ENCODE measurements at regions not wholly inside any gene's neighbourhood (a gene's known extent, or its start where the extent isn't known, plus 50 kb on each side); places are given as distances from the start of the nearest gene placed in this dataset.

GRCh38 chr12:92601176-92601575 lies 101.6 kb upstream of the PLEKHG7 start:
- no peak overlapping the region for H3K14ac ChIP-seq (ENCODE audit: low read length in 2 of 2)
- H3K27me3 ChIP-seq (ENCODE audit: control insufficient read depth in 1 of 2, insufficient read depth in 1 of 2, low read length in 2 of 2), result no peaks in the 10 kb centered on the region
- no peak overlapping the region for H4K8ac ChIP-seq (ENCODE audit: low read length)
- no peak overlapping the region for H2AK5ac ChIP-seq (ENCODE audit: low read length, severe bottlenecking)
- H3K23ac ChIP-seq (ENCODE audit: low read length in 2 of 2), result no peak overlapping the region
- H3K18ac ChIP-seq (ENCODE audit: low read depth in 1 of 2, low read length in 2 of 2), result no peak overlapping the region
- H3K36me3 ChIP-seq (ENCODE audit: control insufficient read depth in 1 of 2, insufficient read depth in 2 of 2, low read depth in 1 of 2, low read length in 2 of 2), result no peaks in the 10 kb centered on the region
- no peak overlapping the region for H3K9ac ChIP-seq (ENCODE audit: low read length)
- H3K4me2 ChIP-seq (ENCODE audit: low read length, poor library complexity, severe bottlenecking), result no peak overlapping the region
- no peak overlapping the region for H3K4me3 ChIP-seq (ENCODE audit: insufficient read depth in 1 of 2, low read depth in 1 of 2, low read length in 2 of 2)
- no peaks in the 10 kb centered on the region for H3K79me1 ChIP-seq (replicated peaks; ENCODE audit: low read length, poor library complexity, severe bottlenecking)
- no peak for DNase-seq
- no peak overlapping the region for H2AFZ ChIP-seq (ENCODE audit: low read depth, low read length)
- H3K27ac ChIP-seq (ENCODE audit: low read length, poor library complexity, severe bottlenecking), result no peak overlapping the region
- no peaks in the 10 kb centered on the region for H3K9me3 ChIP-seq (ENCODE audit: control insufficient read depth, low read length)
- peaks cover 4% of the 10 kb centered on the region for H3K4me1 ChIP-seq (ENCODE audit: control insufficient read depth, insufficient read depth, low read depth, low read length)
- H2BK15ac ChIP-seq (ENCODE audit: low read depth, poor library complexity, severe bottlenecking), result no peak overlapping the region
- H2BK120ac ChIP-seq (ENCODE audit: low read depth, low read length), result no peak overlapping the region
- no peak overlapping the region for H2BK12ac ChIP-seq (ENCODE audit: low read length in 2 of 2)
- no peak overlapping the region for H4K91ac ChIP-seq (ENCODE audit: low read length)
- no peak overlapping the region for H2BK5ac ChIP-seq (ENCODE audit: low read depth, low read length, poor library complexity, severe bottlenecking)
- no peak overlapping the region for H3K4ac ChIP-seq (ENCODE audit: low read depth in 1 of 2, low read length in 2 of 2)

GRCh38 chr12:92600052-92600451 lies 102.7 kb upstream of the PLEKHG7 start:
- Histone ChIP-seq H3K14ac (ENCODE audit: low read length in 2 of 2) (no peak overlapping the region), H3K4me3 (ENCODE audit: insufficient read depth in 1 of 2, low read depth in 1 of 2, low read length in 2 of 2) (no peak overlapping the region), H3K9me3 (ENCODE audit: control insufficient read depth, low read length) (no peaks in the 10 kb centered on the region), H3K9ac (ENCODE audit: low read length) (no peak overlapping the region), H2BK12ac (ENCODE audit: low read length in 2 of 2) (no peak overlapping the region), H2BK120ac (ENCODE audit: low read depth, low read length) (no peak overlapping the region), H3K4ac (ENCODE audit: low read depth in 1 of 2, low read length in 2 of 2) (no peak overlapping the region), H3K79me1 (replicated peaks; ENCODE audit: low read length, poor library complexity, severe bottlenecking) (no peaks in the 10 kb centered on the region), H2BK15ac (ENCODE audit: low read depth, poor library complexity, severe bottlenecking) (no peak overlapping the region), H3K36me3 (ENCODE audit: control insufficient read depth in 1 of 2, insufficient read depth in 2 of 2, low read depth in 1 of 2, low read length in 2 of 2) (no peaks in the 10 kb centered on the region), H3K4me2 (ENCODE audit: low read length, poor library complexity, severe bottlenecking) (no peak overlapping the region), H3K27me3 (ENCODE audit: control insufficient read depth in 1 of 2, insufficient read depth in 1 of 2, low read length in 2 of 2) (no peaks in the 10 kb centered on the region), H2AFZ (ENCODE audit: low read depth, low read length) (no peak overlapping the region), H2BK5ac (ENCODE audit: low read depth, low read length, poor library complexity, severe bottlenecking) (no peak overlapping the region), H3K4me1 (ENCODE audit: control insufficient read depth, insufficient read depth, low read depth, low read length) (peaks cover 5% of the 10 kb centered on the region), H3K27ac (ENCODE audit: low read length, poor library complexity, severe bottlenecking) (no peak overlapping the region), H2AK5ac (ENCODE audit: low read length, severe bottlenecking) (no peak overlapping the region), H4K8ac (ENCODE audit: low read length) (peak overlapping the region; percentile 13), H3K18ac (ENCODE audit: low read depth in 1 of 2, low read length in 2 of 2) (no peak overlapping the region), H4K91ac (ENCODE audit: low read length) (no peak overlapping the region), H3K23ac (ENCODE audit: low read length in 2 of 2) (no peak overlapping the region)
- 91% methylated on average over 1 of the region's 1 CpG for WGBS
- no peak for DNase-seq

DNA sequence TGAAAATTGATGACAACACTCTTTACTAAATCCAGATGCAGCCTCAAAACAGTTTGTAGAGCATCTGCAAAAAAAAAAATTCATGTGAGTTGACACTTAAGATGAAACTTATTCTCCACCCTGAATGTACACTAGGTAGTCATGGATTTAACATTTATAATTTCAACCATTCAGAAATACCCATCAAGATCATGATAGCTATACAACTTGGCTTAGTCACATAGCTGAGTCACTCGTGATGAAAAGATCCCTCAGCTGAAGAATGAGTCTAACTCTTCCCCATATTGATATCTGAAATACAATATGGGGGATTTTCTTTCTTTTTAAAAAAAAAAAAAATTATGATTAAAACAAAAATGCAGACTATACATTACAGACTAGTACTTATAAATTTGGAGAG lies 104.8 kb upstream of the PLEKHG7 start:
- no CpG with 5 or more reads among the region's 1 CpG for WGBS
- no peak overlapping the region for H3K4me3 ChIP-seq (ENCODE audit: insufficient read depth in 1 of 2, low read depth in 1 of 2, low read length in 2 of 2)

GRCh38 chr12:92597118-92597517 lies 105.7 kb upstream of the PLEKHG7 start:
- Histone ChIP-seq H3K4me3 (ENCODE audit: insufficient read depth in 1 of 2, low read depth in 1 of 2, low read length in 2 of 2) (no peak overlapping the region), H3K23ac (ENCODE audit: low read length in 2 of 2) (no peak overlapping the region), H3K4ac (ENCODE audit: low read depth in 1 of 2, low read length in 2 of 2) (no peak overlapping the region), H3K4me1 (ENCODE audit: control insufficient read depth, insufficient read depth, low read depth, low read length) (peaks cover 6% of the 10 kb centered on the region), H2AK5ac (ENCODE audit: low read length, severe bottlenecking) (no peak overlapping the region), H3K27me3 (ENCODE audit: control insufficient read depth in 1 of 2, insufficient read depth in 1 of 2, low read length in 2 of 2) (no peaks in the 10 kb centered on the region), H2BK12ac (ENCODE audit: low read length in 2 of 2) (peak overlapping the region in 1 of 2 experiments; percentile 90), H2BK120ac (ENCODE audit: low read depth, low read length) (no peak overlapping the region), H3K18ac (ENCODE audit: low read depth in 1 of 2, low read length in 2 of 2) (peak overlapping the region in 1 of 2 experiments; percentile 54), H3K14ac (ENCODE audit: low read length in 2 of 2) (no peak overlapping the region), H2BK15ac (ENCODE audit: low read depth, poor library complexity, severe bottlenecking) (no peak overlapping the region), H2AFZ (ENCODE audit: low read depth, low read length) (no peak overlapping the region), H4K91ac (ENCODE audit: low read length) (no peak overlapping the region), H4K8ac (ENCODE audit: low read length) (no peak overlapping the region), H3K9ac (ENCODE audit: low read length) (no peak overlapping the region), H2BK5ac (ENCODE audit: low read depth, low read length, poor library complexity, severe bottlenecking) (no peak overlapping the region), H3K9me3 (ENCODE audit: control insufficient read depth, low read length) (no peaks in the 10 kb centered on the region), H3K4me2 (ENCODE audit: low read length, poor library complexity, severe bottlenecking) (no peak overlapping the region), H3K79me1 (replicated peaks; ENCODE audit: low read length, poor library complexity, severe bottlenecking) (no peaks in the 10 kb centered on the region), H3K36me3 (ENCODE audit: control insufficient read depth in 1 of 2, insufficient read depth in 2 of 2, low read depth in 1 of 2, low read length in 2 of 2) (no peaks in the 10 kb centered on the region), H3K27ac (ENCODE audit: low read length, poor library complexity, severe bottlenecking) (no peak overlapping the region)
- DNase-seq, result no peak
- WGBS, result 100% methylated on average over 2 of the region's 2 CpGs

More for the DNA sequence above, 104.8 kb upstream of the PLEKHG7 start:
- Histone ChIP-seq H3K23ac (ENCODE audit: low read length in 2 of 2) (no peak overlapping the region), H4K91ac (ENCODE audit: low read length) (no peak overlapping the region), H3K4me1 (ENCODE audit: control insufficient read depth, insufficient read depth, low read depth, low read length) (peaks cover 6% of the 10 kb centered on the region), H3K27ac (ENCODE audit: low read length, poor library complexity, severe bottlenecking) (no peak overlapping the region), H4K8ac (ENCODE audit: low read length) (no peak overlapping the region), H3K27me3 (ENCODE audit: control insufficient read depth in 1 of 2, insufficient read depth in 1 of 2, low read length in 2 of 2) (no peaks in the 10 kb centered on the region), H2AK5ac (ENCODE audit: low read length, severe bottlenecking) (no peak overlapping the region), H3K18ac (ENCODE audit: low read depth in 1 of 2, low read length in 2 of 2) (no peak overlapping the region), H2AFZ (ENCODE audit: low read depth, low read length) (no peak overlapping the region), H3K36me3 (ENCODE audit: control insufficient read depth in 1 of 2, insufficient read depth in 2 of 2, low read depth in 1 of 2, low read length in 2 of 2) (no peaks in the 10 kb centered on the region), H3K79me1 (replicated peaks; ENCODE audit: low read length, poor library complexity, severe bottlenecking) (no peaks in the 10 kb centered on the region), H3K4ac (ENCODE audit: low read depth in 1 of 2, low read length in 2 of 2) (no peak overlapping the region), H2BK15ac (ENCODE audit: low read depth, poor library complexity, severe bottlenecking) (no peak overlapping the region), H3K9ac (ENCODE audit: low read length) (no peak overlapping the region), H2BK5ac (ENCODE audit: low read depth, low read length, poor library complexity, severe bottlenecking) (no peak overlapping the region), H3K9me3 (ENCODE audit: control insufficient read depth, low read length) (no peaks in the 10 kb centered on the region), H2BK120ac (ENCODE audit: low read depth, low read length) (no peak overlapping the region), H2BK12ac (ENCODE audit: low read length in 2 of 2) (no peak overlapping the region), H3K14ac (ENCODE audit: low read length in 2 of 2) (no peak overlapping the region), H3K4me2 (ENCODE audit: low read length, poor library complexity, severe bottlenecking) (no peak overlapping the region)
- DNase-seq, result peak; percentile 62

All from mesenchymal stem cell (in vitro differentiated cells and primary cell).